Left lung (tissue), 4 donors: ENCODE measurements at regions not wholly inside any gene's neighbourhood (a gene's known extent, or its start where the extent isn't known, plus 50 kb on each side); places are given as distances from the start of the nearest gene placed in this dataset.

ENCODE experiments used
- ATAC-seq: fragments of 200-7000 bp; cut with Tn5 transposase; one replicate; pipeline ENCODE4 v1.9.1; 2020; ENCODE audit warnings: moderate library complexity
- DNase-seq, 4 donors: peaks; one replicate each; pipeline ENCODE4 v3.0.0-alpha.2; 2013 to 2020
- H3K27ac ChIP-seq, 2 donors: fragments of 200-600 bp; sonication (generic) in 1 of 2; one replicate each; pipeline versions ENCODE4 v1.5.0 to v1.8.0; 2020 to 2021
- H3K27me3 ChIP-seq, 2 donors: fragments of 200-600 bp; sonication (generic) in 1 of 2; one replicate each; pipeline versions ENCODE4 v1.5.0 to v1.8.0; 2020 to 2021
- H3K36me3 ChIP-seq, 2 donors: fragments of 200-600 bp; sonication (generic) in 1 of 2; one replicate each; pipeline versions ENCODE4 v1.5.0 to v1.8.0; 2020 to 2021
- H3K4me1 ChIP-seq, 2 donors: fragments of 200-600 bp; one replicate each; pipeline ENCODE4 v1.8.0; 2021
- H3K4me3 ChIP-seq, 2 donors: fragments of 200-600 bp; sonication (generic) in 1 of 2; one replicate each; pipeline versions ENCODE4 v1.5.0 to v1.8.0; 2020 to 2021; ENCODE audit warnings: mild to moderate bottlenecking in 1 of 2
- H3K9me3 ChIP-seq, 2 donors: fragments of 200-600 bp; sonication (generic) in 1 of 2; one replicate each; pipeline versions ENCODE4 v1.5.0 to v1.8.0; 2020 to 2021
- intact Hi-C, 2 donors: fragments of 100-400 bp; cut with DNase I; formaldehyde crosslinking; loops; one replicate each; pipeline versions ENCODE4 v1.11.2 to v1.14.2; 2022
- TF ChIP-seq, protein P1 (sequence below), 2 donors: fragments of 200-600 bp; sonication (generic) in 1 of 2; IDR thresholded peaks; one replicate each; pipeline versions ENCODE4 v1.5.0 to v1.8.0; 2021; ENCODE audit warnings: antibody characterized with exemption in 2 of 2
- donor health status: DM: no; HTN: yes; CAD: no.
- donor health status: DM: no; HTN: no; CAD: no.

- Histone ChIP-seq H3K36me3 (no peaks in the 10 kb centered on the region), H3K4me3 (no peak overlapping the region), H3K9me3 (no peaks in the 10 kb centered on the region), H3K4me1 (peaks cover 0 to 20% of the 10 kb centered on the region in 2 donors), H3K27ac (no peak overlapping the region), H3K27me3 (no peaks in the 10 kb centered on the region)
- DNase-seq (no peak), ATAC-seq (no peak)
- intact Hi-C loops = no loop called here
- TF ChIP-seq, protein P1, sequence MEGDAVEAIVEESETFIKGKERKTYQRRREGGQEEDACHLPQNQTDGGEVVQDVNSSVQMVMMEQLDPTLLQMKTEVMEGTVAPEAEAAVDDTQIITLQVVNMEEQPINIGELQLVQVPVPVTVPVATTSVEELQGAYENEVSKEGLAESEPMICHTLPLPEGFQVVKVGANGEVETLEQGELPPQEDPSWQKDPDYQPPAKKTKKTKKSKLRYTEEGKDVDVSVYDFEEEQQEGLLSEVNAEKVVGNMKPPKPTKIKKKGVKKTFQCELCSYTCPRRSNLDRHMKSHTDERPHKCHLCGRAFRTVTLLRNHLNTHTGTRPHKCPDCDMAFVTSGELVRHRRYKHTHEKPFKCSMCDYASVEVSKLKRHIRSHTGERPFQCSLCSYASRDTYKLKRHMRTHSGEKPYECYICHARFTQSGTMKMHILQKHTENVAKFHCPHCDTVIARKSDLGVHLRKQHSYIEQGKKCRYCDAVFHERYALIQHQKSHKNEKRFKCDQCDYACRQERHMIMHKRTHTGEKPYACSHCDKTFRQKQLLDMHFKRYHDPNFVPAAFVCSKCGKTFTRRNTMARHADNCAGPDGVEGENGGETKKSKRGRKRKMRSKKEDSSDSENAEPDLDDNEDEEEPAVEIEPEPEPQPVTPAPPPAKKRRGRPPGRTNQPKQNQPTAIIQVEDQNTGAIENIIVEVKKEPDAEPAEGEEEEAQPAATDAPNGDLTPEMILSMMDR (IDR thresholded peaks at IDR 0.05) = no peak
Observed at GRCh38 chrX:39809331-39809730, 288.4 kb downstream of the BCOR start.

- TF ChIP-seq, protein P1 (IDR thresholded peaks at IDR 0.05) = no peak
- no peaks in the 10 kb centered on the region for H3K27me3 ChIP-seq
- intact Hi-C loops = no loop called here
Observed at GRCh38 chrX:39810901-39811300, 286.9 kb downstream of the BCOR start.

DNA sequence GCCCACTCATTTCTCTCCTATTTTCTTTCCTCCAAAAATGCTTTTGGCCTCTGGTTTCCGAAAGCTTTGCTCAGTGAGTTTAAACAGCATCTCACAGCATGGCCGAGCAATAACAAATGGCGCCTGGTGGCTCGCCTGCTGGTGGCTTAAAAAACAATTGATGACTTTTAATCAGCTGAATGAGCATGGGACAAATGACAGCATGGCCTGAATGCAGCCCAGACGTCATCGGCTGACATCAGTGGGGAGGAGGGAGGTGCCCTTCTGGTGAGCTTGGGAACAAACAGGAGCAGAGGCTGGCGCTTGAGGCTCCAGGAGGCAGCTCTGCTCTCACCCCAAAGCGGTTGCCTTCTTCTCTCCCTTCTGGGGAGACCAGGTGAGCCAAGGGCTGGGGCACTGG is 286.4 kb downstream of the BCOR start:
- intact Hi-C loops = no loop called here
- no peak overlapping the region for H3K4me3 ChIP-seq
- H3K4me1 ChIP-seq = peaks cover 0 to 28% of the 10 kb centered on the region in 2 donors
- no peaks in the 10 kb centered on the region for H3K27me3 ChIP-seq
- no peak for DNase-seq
- no peaks in the 10 kb centered on the region for H3K36me3 ChIP-seq
- no peak for ATAC-seq
- no peaks in the 10 kb centered on the region for H3K9me3 ChIP-seq
- no peak overlapping the region for H3K27ac ChIP-seq
- TF ChIP-seq, protein P1 (IDR thresholded peaks at IDR 0.05) = no peak

More at GRCh38 chrX:39810901-39811300, 286.9 kb downstream of the BCOR start:
- Histone ChIP-seq H3K9me3 (no peaks in the 10 kb centered on the region), H3K4me3 (no peak overlapping the region), H3K4me1 (peaks cover 0 to 25% of the 10 kb centered on the region in 2 donors), H3K27ac (no peak overlapping the region), H3K36me3 (no peaks in the 10 kb centered on the region)
- DNase-seq (no peak), ATAC-seq (no peak)

DNA sequence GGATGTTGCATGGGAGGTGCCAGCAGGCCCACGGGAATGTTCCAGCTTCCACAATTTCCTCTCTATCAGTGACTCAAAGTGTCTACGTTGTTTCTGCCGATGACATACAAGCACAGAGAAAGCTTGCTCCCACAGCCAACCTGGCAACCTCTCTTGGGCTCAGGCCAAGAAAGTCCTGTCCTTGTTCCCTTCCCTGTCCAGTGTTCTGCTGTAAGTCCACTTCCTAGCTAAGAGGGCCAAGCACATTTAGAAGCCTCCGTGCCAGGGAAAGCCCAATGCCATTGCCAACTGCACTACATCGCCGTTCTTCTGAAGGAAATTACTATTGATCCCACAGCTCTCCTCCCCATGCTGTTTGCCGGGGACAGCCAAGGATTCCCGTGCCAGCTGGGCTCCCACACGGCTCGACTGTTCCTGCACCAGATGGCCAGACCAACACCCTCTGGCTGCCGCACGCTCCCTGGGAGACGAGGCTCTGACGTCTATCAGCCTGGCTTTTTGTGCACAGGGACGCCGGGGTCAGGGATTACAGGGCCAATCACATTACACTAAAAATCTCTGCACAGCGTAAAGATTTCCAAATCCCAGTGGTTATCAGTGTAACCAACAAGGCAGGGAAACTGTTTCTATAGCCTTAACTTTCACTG is 284.0 kb downstream of the BCOR start:
- Histone ChIP-seq H3K27me3 (peaks cover 0 to under 1% of the 10 kb centered on the region in 2 donors), H3K4me1 (peaks cover 0 to 20% of the 10 kb centered on the region in 2 donors), H3K4me3 (no peak overlapping the region), H3K9me3 (no peaks in the 10 kb centered on the region), H3K27ac (no peak overlapping the region), H3K36me3 (no peaks in the 10 kb centered on the region)
- DNase-seq = peak in 1 of 4 donors; percentile 48
- intact Hi-C loops = no loop called here
- peak; percentile 9 for ATAC-seq
- TF ChIP-seq, protein P1 (IDR thresholded peaks at IDR 0.05) = no peak

GRCh38 chrX:39814391-39814790 is 283.4 kb downstream of the BCOR start:
- no peak overlapping the region for H3K27ac ChIP-seq
- peaks cover 0 to 13% of the 10 kb centered on the region in 2 donors for H3K4me1 ChIP-seq
- intact Hi-C loops = no loop called here
- ATAC-seq (peak; percentile 51), DNase-seq (peak in 1 of 4 donors; percentile 28)
- H3K9me3 ChIP-seq = no peaks in the 10 kb centered on the region
- peaks cover 0 to 7% of the 10 kb centered on the region in 2 donors for H3K27me3 ChIP-seq
- TF ChIP-seq, protein P1 (IDR thresholded peaks at IDR 0.05) = no peak
- no peak overlapping the region for H3K4me3 ChIP-seq
- H3K36me3 ChIP-seq = no peaks in the 10 kb centered on the region
